MM.1S (cell line): ENCODE measurements at regions not wholly inside any gene's neighbourhood (a gene's known extent, or its start where the extent isn't known, plus 50 kb on each side); places are given as distances from the start of the nearest gene placed in this dataset.

Source experiments
- DNase-seq: peaks from one replicate; pipeline ENCODE4 v3.0.0-alpha.2; 2015
- H2AFZ ChIP-seq: fragments of 300-600 bp; sonication (generic); 2 replicates; pipeline ENCODE4 v1.6.0; 2016; ENCODE audit warnings: antibody characterized with exemption, low read length
- H3F3A ChIP-seq: fragments of 300-600 bp; sonication (generic); 2 replicates; pipeline ENCODE4 v1.6.1; 2016; ENCODE audit warnings: mild to moderate bottlenecking, antibody characterized with exemption, low read length, moderate library complexity, mixed read lengths; ENCODE audit not compliant: insufficient read depth
- H3K27ac ChIP-seq: fragments of 300-600 bp; sonication (generic); 2 replicates; pipeline ENCODE4 v1.5.1; 2016; ENCODE audit warnings: mild to moderate bottlenecking, low read length
- H3K27me3 ChIP-seq: fragments of 300-600 bp; sonication (generic); replicated peaks from 2 replicates; pipeline ENCODE4 v1.6.0; 2016; ENCODE audit warnings: low read length; ENCODE audit not compliant: insufficient read depth
- H3K36me3 ChIP-seq: fragments of 300-600 bp; sonication (generic); replicated peaks from 2 replicates; pipeline ENCODE4 v1.6.1; 2016; ENCODE audit warnings: mild to moderate bottlenecking, low read length, mixed read lengths; ENCODE audit not compliant: insufficient read depth
- H3K4me1 ChIP-seq: fragments of 300-600 bp; sonication (generic); 2 replicates; pipeline ENCODE4 v1.6.1; 2016; ENCODE audit warnings: low read length, mixed read lengths
- H3K4me2 ChIP-seq: fragments of 300-600 bp; sonication (generic); 2 replicates; pipeline ENCODE4 v1.6.0; 2016; ENCODE audit warnings: low read depth, low read length
- H3K4me3 ChIP-seq: fragments of 300-600 bp; sonication (generic); 2 replicates; pipeline ENCODE4 v1.5.1; 2016; ENCODE audit warnings: low read length, mixed read lengths
- H3K79me2 ChIP-seq: fragments of 300-600 bp; sonication (generic); 2 replicates; pipeline ENCODE4 v1.6.1; 2016; ENCODE audit warnings: mixed run types, low read length, mixed read lengths
- H3K9ac ChIP-seq: fragments of 300-600 bp; sonication (generic); 2 replicates; pipeline ENCODE4 v1.6.1; 2016; ENCODE audit warnings: low read length, mixed read lengths
- H3K9me2 ChIP-seq: fragments of 300-600 bp; sonication (generic); replicated peaks from 2 replicates; pipeline ENCODE4 v1.6.1; 2016; ENCODE audit warnings: mild to moderate bottlenecking, low read length, mixed read lengths; ENCODE audit not compliant: insufficient read depth
- H3K9me3 ChIP-seq: fragments of 300-600 bp; sonication (generic); replicated peaks from 2 replicates; pipeline ENCODE4 v1.6.1; 2016; ENCODE audit warnings: mild to moderate bottlenecking, low read length, mixed read lengths; ENCODE audit not compliant: insufficient read depth
- H4K20me1 ChIP-seq: fragments of 300-600 bp; sonication (generic); 2 replicates; pipeline ENCODE4 v1.6.1; 2016; ENCODE audit warnings: mild to moderate bottlenecking, low read length, moderate library complexity, mixed read lengths; ENCODE audit not compliant: insufficient read depth
- CTCF ChIP-seq: fragments of 300-600 bp; sonication (generic); IDR thresholded peaks from 2 replicates; pipeline ENCODE4 v1.5.1; 2016; ENCODE audit warnings: antibody characterized with exemption, low read length, mixed read lengths
- EZH2 ChIP-seq: fragments of 300-600 bp; sonication (generic); optimal IDR thresholded peaks from 2 replicates; pipeline ENCODE3; 2017; ENCODE audit warnings: low read depth, mild to moderate bottlenecking, antibody characterized with exemption, low read length, mixed read lengths
- EZH2phosphoT487 ChIP-seq: fragments of 300-600 bp; sonication (generic); IDR thresholded peaks from 2 replicates; pipeline ENCODE4 v1.6.1; 2018; ENCODE audit warnings: antibody characterized with exemption, low read length

- Histone ChIP-seq H3K9ac (no peak overlapping the region), H3K4me1 (no peaks in the 10 kb centered on the region), H3F3A (no peaks in the 10 kb centered on the region), H4K20me1 (no peaks in the 10 kb centered on the region), H3K9me2 (no peaks in the 10 kb centered on the region), H3K27ac (no peak overlapping the region), H3K79me2 (no peaks in the 10 kb centered on the region), H3K4me2 (no peak overlapping the region), H2AFZ (no peak overlapping the region), H3K27me3 (0 out of 2 replicates have a peak, but pooled peaks cover under 1% of the 10 kb centered on the region), H3K36me3 (no peaks in the 10 kb centered on the region), H3K9me3 (no peaks in the 10 kb centered on the region), H3K4me3 (no peak overlapping the region)
- no peak for DNase-seq
- TF ChIP-seq EZH2phosphoT487 (no peak), EZH2 (no peak), CTCF (no peak)
Observed at GRCh38 chr3:187926620-187927019, 181.4 kb upstream of the BCL6 start.

GRCh38 chr3:187927565-187927964, 182.3 kb upstream of the BCL6 start:
- no peaks in the 10 kb centered on the region for H3K36me3 ChIP-seq
- H3K4me2 ChIP-seq: no peak overlapping the region
- H3K9ac ChIP-seq: no peak overlapping the region
- no peak overlapping the region for H2AFZ ChIP-seq
- H3K27me3 ChIP-seq: peaks cover 10% of the 10 kb centered on the region
- no peak for TF ChIP-seq CTCF
- TF ChIP-seq EZH2: no peak
- no peak for TF ChIP-seq EZH2phosphoT487
- H4K20me1 ChIP-seq: no peaks in the 10 kb centered on the region
- no peak overlapping the region for H3K27ac ChIP-seq
- H3K9me2 ChIP-seq: no peaks in the 10 kb centered on the region
- H3K9me3 ChIP-seq: no peaks in the 10 kb centered on the region
- H3K4me1 ChIP-seq: no peaks in the 10 kb centered on the region
- no peaks in the 10 kb centered on the region for H3F3A ChIP-seq
- H3K79me2 ChIP-seq: no peaks in the 10 kb centered on the region
- H3K4me3 ChIP-seq: no peak overlapping the region
- DNase-seq: no peak

DNA sequence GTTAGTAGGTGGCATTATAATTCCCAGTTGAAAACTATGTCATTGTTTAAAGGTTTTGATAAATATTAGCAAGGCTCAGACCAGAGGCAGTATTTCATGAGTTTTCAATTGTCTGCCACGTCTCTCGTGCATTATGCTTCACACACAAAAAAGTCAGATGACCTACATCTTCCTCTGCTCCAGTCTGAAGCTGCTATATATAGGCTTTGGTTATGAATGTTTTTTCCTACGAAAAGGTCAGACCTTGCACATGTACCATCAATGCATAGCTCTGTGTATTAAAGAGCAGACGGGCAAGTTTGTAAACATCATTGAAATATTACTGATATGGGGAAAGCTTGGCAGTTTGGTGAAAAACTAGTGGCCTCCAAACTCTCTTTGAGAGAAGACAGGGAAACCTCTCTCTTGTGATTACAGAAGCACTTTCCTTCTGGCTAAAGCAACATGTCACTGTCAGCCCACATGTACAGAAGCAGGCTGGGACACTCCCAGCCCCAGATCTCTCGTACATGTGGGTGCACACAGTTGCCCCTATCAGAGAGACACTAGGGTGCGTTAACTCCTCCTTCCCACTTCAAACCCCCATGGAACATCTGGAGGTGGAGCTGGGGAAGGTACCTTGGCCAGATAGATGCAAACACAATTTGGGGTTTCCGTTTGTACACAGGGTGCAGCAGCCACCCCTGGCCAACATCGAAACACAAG, 184.0 kb upstream of the BCL6 start:
- Histone ChIP-seq H3K9me3 (no peaks in the 10 kb centered on the region), H3K9me2 (no peaks in the 10 kb centered on the region), H3K36me3 (no peaks in the 10 kb centered on the region), H4K20me1 (no peaks in the 10 kb centered on the region), H3K4me3 (no peak overlapping the region), H3K4me1 (no peaks in the 10 kb centered on the region), H3K9ac (no peak overlapping the region), H3K4me2 (no peak overlapping the region), H3K79me2 (no peaks in the 10 kb centered on the region), H3F3A (no peaks in the 10 kb centered on the region), H3K27me3 (peaks cover 24% of the 10 kb centered on the region), H2AFZ (no peak overlapping the region), H3K27ac (no peak overlapping the region)
- DNase-seq: no peak
- TF ChIP-seq CTCF (no peak), EZH2phosphoT487 (no peak), EZH2 (no peak)
